ENCODE measurements at regions not wholly inside any gene's neighbourhood (a gene's known extent, or its start where the extent isn't known, plus 50 kb on each side); places are given as distances from the start of the nearest gene placed in this dataset.

DNA sequence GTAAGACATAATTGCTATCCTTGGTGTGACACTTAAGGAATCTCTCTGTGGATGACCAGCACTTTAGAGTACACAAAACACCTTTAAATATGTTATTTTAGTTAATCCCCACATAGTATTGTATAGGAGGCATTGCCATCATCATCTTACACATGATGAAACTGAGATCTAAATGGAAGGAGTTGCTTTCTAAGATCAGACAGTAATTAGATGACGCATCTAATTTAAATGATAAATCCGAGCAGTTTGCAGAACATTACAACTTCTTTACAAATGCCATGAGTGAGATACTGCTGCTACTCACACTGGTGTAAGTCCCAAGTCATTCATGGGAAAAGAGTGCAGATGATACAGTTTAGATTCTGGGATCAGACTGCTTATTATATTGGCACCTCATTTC is 431.9 kb downstream of the MFSD1 start:
- Histone ChIP-seq H3K36me3 (no peaks in the 10 kb centered on the region), H3K4me1 (replicated peaks) (no peaks in the 10 kb centered on the region), H3K27ac (no peak overlapping the region), H3K4me3 (no peak overlapping the region), H3K27me3 (replicated peaks; ENCODE audit: insufficient read depth) (no peaks in the 10 kb centered on the region), H3K9me3 (no peaks in the 10 kb centered on the region)
- WGBS: 89% methylated on average over 2 of the region's 2 CpGs
- intact Hi-C loops (cut with DNase I): no loop called here
- DNase-seq (ENCODE audit: low spot score): no peak
- TF ChIP-seq, protein P1, sequence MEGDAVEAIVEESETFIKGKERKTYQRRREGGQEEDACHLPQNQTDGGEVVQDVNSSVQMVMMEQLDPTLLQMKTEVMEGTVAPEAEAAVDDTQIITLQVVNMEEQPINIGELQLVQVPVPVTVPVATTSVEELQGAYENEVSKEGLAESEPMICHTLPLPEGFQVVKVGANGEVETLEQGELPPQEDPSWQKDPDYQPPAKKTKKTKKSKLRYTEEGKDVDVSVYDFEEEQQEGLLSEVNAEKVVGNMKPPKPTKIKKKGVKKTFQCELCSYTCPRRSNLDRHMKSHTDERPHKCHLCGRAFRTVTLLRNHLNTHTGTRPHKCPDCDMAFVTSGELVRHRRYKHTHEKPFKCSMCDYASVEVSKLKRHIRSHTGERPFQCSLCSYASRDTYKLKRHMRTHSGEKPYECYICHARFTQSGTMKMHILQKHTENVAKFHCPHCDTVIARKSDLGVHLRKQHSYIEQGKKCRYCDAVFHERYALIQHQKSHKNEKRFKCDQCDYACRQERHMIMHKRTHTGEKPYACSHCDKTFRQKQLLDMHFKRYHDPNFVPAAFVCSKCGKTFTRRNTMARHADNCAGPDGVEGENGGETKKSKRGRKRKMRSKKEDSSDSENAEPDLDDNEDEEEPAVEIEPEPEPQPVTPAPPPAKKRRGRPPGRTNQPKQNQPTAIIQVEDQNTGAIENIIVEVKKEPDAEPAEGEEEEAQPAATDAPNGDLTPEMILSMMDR (IDR thresholded peaks at IDR 0.05): no peak

DNA sequence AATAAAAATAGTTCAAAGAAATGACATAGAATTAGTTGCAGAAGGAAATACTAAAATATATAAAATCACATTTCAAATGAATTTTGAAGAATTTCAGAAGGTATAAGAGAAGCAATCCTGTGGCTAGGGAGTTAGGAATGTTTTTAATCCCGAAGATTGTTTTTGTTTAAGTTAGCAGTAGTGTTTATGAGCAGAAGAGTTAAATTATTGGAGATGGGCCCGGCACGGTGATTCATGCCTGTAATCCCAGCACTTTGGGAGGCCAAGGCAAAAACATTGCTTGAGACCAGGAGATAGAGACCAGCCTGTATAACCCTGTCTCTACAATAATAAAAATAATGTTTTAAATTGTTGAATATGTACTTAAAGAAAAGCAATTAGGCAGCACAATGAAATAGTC is 432.5 kb downstream of the MFSD1 start:
- H3K27me3 ChIP-seq (replicated peaks; ENCODE audit: insufficient read depth): no peaks in the 10 kb centered on the region
- H3K9me3 ChIP-seq: no peaks in the 10 kb centered on the region
- no peaks in the 10 kb centered on the region for H3K4me1 ChIP-seq (replicated peaks)
- no peak for DNase-seq (ENCODE audit: low spot score)
- WGBS: 24% methylated on average over 3 of the region's 3 CpGs
- no peaks in the 10 kb centered on the region for H3K36me3 ChIP-seq
- H3K4me3 ChIP-seq: no peak overlapping the region
- no peak for TF ChIP-seq POLR2AphosphoS5 (IDR thresholded peaks at IDR 0.05)
- TF ChIP-seq, protein P1 (IDR thresholded peaks at IDR 0.05): no peak
- TF ChIP-seq POLR2A (IDR thresholded peaks at IDR 0.05): no peak
- H3K27ac ChIP-seq: no peak overlapping the region
- intact Hi-C loops (cut with DNase I): no loop called here

DNA sequence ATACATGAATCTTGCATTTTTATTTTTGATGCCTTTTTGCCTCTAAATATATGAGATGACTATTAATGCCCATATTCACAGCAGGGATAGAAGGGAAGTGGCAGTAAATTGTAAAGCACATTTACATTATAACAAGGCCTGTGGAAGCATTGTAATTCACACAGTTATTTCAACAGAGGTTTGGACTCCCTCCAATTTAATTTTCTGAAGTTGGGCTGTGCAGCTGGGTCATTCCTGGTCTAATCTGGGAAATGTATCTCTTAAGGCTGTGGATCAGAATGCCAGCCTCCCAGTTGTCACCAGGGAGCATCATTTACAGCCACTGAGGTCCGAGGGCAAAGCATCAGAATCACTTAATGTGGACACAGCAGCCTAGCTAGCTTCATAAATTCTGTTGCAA is 434.5 kb downstream of the MFSD1 start:
- H3K4me3 ChIP-seq: no peak overlapping the region
- TF ChIP-seq POLR2AphosphoS5 (IDR thresholded peaks at IDR 0.05) (no peak), POLR2A (IDR thresholded peaks at IDR 0.05) (no peak)
- TF ChIP-seq, protein P1 (IDR thresholded peaks at IDR 0.05): no peak
- WGBS: 69% methylated on average over 1 of the region's 1 CpG
- intact Hi-C loops (cut with DNase I): no loop called here
- H3K27me3 ChIP-seq (replicated peaks; ENCODE audit: insufficient read depth): no peaks in the 10 kb centered on the region
- H3K36me3 ChIP-seq: no peaks in the 10 kb centered on the region
- H3K9me3 ChIP-seq: no peaks in the 10 kb centered on the region
- no peak for DNase-seq (ENCODE audit: low spot score)
- H3K4me1 ChIP-seq (replicated peaks): no peaks in the 10 kb centered on the region
- H3K27ac ChIP-seq: no peak overlapping the region

DNA sequence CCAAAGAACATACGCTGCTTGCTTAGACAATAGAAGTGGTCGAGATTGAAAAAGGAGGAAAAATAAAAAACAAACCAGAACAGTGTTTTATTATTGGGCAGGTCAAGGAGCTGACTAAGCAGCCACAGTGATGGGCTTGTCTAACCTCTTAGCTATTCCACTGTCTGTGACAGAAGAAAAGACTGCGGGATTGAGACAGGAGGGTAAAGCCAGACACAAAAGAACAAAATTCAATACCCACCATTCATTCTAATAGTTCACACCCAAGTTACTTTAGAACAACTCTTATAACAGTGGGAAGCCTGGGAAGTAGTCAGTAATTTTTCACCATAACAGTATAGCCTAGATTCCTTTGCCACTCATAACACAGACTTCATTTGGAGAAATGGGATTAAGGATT is 435.4 kb downstream of the MFSD1 start:
- no peak for DNase-seq (ENCODE audit: low spot score)
- WGBS: 59% methylated on average over 3 of the region's 3 CpGs
- Histone ChIP-seq H3K36me3 (no peaks in the 10 kb centered on the region), H3K9me3 (no peaks in the 10 kb centered on the region), H3K4me1 (replicated peaks) (no peaks in the 10 kb centered on the region), H3K27ac (no peak overlapping the region), H3K4me3 (no peak overlapping the region), H3K27me3 (replicated peaks; ENCODE audit: insufficient read depth) (no peaks in the 10 kb centered on the region)
- intact Hi-C loops (cut with DNase I): no loop called here
- TF ChIP-seq POLR2A (IDR thresholded peaks at IDR 0.05) (no peak), POLR2AphosphoS5 (IDR thresholded peaks at IDR 0.05) (no peak)
- TF ChIP-seq, protein P1 (IDR thresholded peaks at IDR 0.05): no peak

DNA sequence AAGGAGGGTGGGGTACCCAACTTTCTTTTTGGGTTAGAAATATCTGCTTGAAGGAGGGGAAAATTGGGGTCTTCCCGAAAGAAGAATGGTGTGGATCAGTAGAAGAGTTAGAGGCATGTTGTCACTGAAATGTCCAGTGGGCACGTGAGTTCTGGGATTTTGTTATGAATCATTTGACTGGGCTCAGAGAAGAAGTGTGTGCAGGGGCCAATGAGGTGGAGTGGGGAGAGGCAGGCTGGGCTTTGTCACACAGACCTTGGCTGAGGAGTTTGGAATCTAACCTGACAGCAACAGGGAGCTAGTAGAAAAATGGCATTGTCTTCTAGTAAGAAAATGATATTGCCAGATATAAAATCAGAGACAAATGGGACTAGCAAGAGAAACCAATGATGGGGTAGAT is 436.8 kb downstream of the MFSD1 start:
- Histone ChIP-seq H3K27me3 (replicated peaks; ENCODE audit: insufficient read depth) (no peaks in the 10 kb centered on the region), H3K36me3 (no peaks in the 10 kb centered on the region), H3K4me1 (replicated peaks) (no peaks in the 10 kb centered on the region), H3K4me3 (no peak overlapping the region), H3K9me3 (no peaks in the 10 kb centered on the region), H3K27ac (no peak overlapping the region)
- DNase-seq (ENCODE audit: low spot score): no peak
- intact Hi-C loops (cut with DNase I): no loop called here
- WGBS: 60% methylated on average over 2 of the region's 2 CpGs
- no peak for TF ChIP-seq POLR2A (IDR thresholded peaks at IDR 0.05)

DNA sequence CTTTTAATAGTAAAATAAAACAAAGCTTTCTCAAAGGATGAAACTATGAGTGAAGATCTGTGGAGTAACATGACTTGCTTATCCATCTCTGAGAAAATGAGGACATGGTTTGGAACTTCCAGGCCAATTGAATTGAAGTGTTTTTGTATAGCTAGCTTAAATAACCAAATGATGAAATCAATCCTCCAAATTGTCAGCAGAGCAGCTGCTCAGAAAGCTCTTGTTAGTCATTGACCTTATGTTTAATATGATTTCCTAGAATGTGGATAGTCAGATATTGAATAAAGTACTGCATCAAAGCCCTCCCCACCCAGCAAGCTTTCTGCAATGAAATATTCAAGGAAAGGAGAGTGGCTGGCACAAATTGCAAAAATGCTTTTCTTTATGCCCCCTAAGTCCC is 437.2 kb downstream of the MFSD1 start:
- intact Hi-C loops (cut with DNase I): no loop called here
- H3K27me3 ChIP-seq (replicated peaks; ENCODE audit: insufficient read depth): no peaks in the 10 kb centered on the region
- H3K4me1 ChIP-seq (replicated peaks): no peaks in the 10 kb centered on the region
- no peaks in the 10 kb centered on the region for H3K36me3 ChIP-seq
- H3K27ac ChIP-seq: no peak overlapping the region
- no peak overlapping the region for H3K4me3 ChIP-seq
- no peaks in the 10 kb centered on the region for H3K9me3 ChIP-seq
- no peak for DNase-seq (ENCODE audit: low spot score)
- TF ChIP-seq POLR2A (IDR thresholded peaks at IDR 0.05): no peak
